GM21381 (cell line): ENCODE measurements at regions not wholly inside any gene's neighbourhood (a gene's known extent, or its start where the extent isn't known, plus 50 kb on each side); places are given as distances from the start of the nearest gene placed in this dataset.

Source experiments
- ATAC-seq: cut with Tn5 transposase; IDR thresholded peaks from one replicate; pipeline ENCODE4 v1.9.1; 2021; ENCODE audit warnings: mild to moderate bottlenecking, moderate library complexity; ENCODE audit not compliant: unreplicated experiment

DNA sequence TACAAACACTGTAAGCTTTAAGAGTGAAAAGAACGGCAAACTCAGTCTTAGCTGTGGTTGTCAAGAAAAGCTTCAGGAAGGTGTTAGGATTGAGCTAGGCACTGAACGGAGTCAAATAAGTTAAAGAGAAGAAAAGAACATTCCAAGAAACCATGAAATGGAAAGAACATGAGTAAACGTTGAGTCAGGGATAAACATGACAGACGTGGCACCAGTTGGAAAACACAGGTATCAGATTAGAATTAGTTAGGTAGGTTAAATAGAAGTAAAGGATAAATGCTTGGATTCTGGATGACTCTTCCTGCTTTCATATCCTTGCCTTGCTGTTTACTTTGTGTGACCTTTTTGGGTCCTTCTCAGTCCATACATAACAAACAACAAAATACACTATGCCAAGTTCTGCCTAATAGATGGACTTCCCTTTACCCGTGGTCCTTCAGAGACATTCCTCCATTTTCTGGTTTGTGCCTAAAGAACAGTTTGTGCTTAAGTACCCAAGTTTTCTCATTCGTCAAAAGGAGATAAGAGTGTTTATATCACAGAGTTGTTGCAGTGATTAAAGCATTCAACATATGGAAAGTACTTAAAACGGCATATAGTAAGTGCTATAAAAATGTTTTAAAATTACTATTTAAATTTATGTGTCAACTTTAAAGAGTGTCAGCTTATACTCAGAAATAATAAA is 446.9 kb downstream of the TMA16 start:
- no peak for ATAC-seq

GRCh38 chr4:163948920-163949455 is 454.5 kb downstream of the TMA16 start:
- ATAC-seq, result no peak

GRCh38 chr4:163949976-163950601 is 455.6 kb downstream of the TMA16 start:
- ATAC-seq, result no peak

GRCh38 chr4:163955288-163955687 is 460.8 kb downstream of the TMA16 start:
- ATAC-seq, result no peak

GRCh38 chr4:163958751-163959150 is 464.3 kb downstream of the TMA16 start:
- ATAC-seq, result no peak

DNA sequence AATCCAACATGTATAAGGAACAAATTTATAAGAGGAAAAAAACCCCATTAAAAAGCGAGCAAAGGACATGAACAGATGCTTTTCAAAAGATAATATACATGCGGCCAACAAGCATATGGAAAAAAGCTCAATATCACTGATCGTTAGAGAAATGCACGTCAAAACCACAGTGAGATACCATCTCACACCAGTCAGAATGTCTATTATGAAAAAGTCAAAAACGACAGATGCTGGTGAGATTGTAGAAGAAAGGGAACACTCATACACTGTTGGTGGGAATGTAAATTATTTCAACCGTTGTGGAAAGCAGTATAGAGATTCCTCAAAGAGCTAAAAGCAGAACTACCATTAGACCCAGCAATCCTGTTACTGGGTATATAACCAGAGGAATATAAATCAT is 465.4 kb downstream of the TMA16 start:
- ATAC-seq, result no peak

DNA sequence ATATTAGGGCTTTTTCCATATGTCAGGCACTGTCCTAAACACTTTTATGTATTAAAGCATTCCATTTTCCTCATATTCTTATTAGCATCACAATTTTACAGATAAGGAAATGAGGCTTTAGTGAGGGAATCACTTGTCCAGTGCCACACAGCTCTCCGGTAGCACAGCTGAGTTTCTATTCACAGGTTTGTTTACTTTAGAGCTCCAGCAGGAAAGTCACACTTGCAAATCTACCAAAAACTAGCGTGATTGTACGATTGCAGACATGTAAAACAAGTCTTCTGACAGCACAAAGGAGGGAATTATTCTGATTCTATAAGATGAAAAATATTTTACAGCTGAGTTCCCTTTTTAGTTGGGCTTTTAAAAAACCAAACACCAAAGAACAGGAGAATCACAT is 472.1 kb downstream of the TMA16 start:
- no peak for ATAC-seq

DNA sequence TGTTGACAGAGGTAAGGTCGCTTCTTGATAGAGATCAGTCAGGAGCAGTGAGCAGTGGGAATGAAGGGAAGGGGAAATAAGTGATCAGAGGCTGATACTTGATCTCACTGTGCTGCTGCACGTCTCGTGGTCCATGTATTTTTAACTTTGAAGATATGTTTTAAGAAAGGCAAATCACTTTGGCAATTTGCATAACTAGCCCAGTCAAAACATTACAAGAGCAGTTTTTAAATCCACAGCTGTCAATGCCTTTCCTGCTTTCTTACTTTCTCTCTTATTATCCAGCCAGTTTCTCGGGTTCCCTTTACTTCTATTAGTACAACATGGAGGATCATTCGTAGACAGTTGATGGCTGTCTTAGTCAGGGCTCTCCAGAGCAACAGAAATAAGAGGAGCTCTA is 472.8 kb downstream of the TMA16 start:
- ATAC-seq, result peak; percentile 52

- no peak for ATAC-seq
Measured at GRCh38 chr4:163967710-163968109, 473.2 kb downstream of the TMA16 start.

GRCh38 chr4:163969291-163969690 is 474.8 kb downstream of the TMA16 start:
- ATAC-seq, result no peak

- no peak for ATAC-seq
Measured at GRCh38 chr4:163976588-163976987, 482.1 kb downstream of the TMA16 start.

GRCh38 chr4:163988391-163988790 is 493.9 kb downstream of the TMA16 start:
- no peak for ATAC-seq

GRCh38 chr4:163988865-163989264 is 494.4 kb downstream of the TMA16 start:
- ATAC-seq, result no peak

DNA sequence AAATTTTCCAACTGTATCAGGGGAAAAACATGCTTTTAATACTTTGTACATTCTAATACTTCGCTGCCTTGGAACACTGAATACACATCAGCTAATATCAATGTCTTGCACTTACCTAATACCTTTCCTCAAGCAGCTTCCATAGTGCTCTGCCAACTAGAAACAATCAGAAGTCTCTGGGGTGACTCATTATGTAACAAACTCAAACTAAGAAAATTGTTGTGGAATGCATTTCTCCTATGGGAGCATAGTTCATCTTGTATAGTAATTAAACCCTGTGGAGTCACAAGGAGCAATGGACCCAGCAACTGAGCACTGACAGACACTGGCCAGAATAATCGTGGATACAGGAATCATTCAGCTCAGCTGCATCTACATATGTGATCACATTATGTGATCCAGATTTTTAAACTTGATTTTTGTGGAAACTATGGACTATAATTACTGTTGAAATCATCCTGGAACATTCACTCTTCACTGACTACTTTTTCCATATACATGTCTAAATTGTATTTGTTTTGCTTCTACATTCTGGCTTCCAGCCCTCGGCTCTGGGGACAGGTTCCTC is 496.9 kb downstream of the TMA16 start:
- no peak for ATAC-seq

- ATAC-seq, result no peak
Measured at GRCh38 chr4:164009435-164009834, 514.9 kb downstream of the TMA16 start.

DNA sequence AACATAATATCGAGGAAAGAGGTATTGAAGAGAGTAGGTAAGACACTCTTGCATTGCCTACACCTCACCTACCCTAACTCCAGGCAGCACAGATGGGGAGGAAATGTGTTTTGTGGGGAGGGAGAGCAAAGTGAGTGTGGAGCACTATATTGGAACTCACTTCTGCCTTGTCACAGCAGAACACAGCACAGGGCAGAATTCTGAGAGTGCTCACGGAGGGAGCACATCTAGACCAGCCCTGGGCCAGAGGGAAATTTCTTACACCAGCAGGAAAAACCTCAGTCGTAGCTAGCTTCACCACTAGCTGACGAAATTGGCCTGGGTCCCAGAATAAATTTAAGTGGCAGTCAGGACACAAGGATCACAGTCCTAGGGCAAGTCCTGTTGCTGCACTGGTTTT is 517.3 kb downstream of the TMA16 start:
- no peak for ATAC-seq

DNA sequence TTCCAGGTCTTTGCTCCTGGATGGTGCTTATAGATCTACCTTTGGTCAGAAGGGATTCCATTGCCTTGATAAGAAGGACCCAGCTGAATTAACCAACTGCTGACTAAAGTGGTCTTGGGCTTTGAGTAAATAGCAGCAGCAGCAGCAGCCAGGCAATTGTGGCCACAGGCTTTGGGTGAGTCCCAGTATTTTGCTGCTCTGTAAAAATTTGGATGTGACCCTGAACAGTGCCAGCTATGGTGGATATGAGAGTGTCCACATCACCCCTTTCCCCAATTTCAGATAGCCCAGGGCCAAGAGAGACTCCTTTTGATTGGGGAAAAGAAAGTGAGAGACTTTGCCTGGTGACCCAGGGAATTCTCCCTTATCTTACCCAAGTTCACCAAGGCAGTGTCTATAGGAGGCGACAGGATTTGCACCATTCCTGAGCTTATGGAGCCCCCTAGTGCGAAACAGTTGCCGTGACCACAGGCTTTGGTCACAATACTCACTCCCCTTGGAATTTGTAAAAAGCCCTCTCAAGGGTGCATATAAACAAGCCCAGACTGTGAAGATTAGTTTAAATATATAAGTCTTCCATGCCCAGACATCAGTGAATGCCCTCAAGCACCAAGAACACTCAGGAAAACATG is 518.0 kb downstream of the TMA16 start:
- peak; percentile 69 for ATAC-seq

DNA sequence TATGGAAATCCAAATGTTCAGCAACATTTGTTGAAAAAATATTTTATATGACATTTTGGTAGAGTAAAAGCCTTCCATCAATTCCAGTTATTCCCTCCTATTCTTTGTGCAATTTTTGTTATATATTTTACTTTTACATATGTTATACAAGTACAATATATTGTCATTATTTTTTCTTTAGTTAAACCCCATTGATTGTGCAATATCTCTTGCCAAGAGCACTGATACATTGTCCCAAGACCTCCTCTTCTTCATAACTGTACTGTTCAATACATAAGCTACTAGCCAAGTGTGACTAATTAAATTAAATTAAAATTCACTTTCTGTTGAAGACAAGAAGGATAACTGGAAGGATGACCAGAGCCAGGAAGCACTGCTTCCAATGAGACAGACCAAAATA is 527.5 kb downstream of the TMA16 start:
- ATAC-seq, result no peak

- ATAC-seq, result no peak
Measured at GRCh38 chr4:164023214-164023613, 528.7 kb downstream of the TMA16 start.

DNA sequence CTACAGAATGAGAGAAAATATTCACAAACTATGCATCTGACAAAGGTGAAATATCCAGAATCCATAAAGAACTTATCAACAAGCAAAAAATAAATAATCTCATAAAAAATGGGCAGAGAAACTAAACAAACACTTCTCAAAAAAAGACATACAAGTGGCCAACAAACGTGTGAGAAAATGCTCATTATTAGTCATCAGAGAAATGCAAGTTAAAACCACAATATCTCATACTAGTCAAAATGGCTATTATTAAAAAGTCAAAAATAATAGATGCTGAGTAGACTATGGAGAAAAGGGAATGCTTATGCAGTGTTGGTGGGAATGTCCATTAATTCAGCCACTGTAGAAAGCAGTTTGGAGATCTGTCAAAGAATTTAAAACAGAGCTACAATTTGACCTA is 533.3 kb downstream of the TMA16 start:
- no peak for ATAC-seq

- ATAC-seq, result no peak
Measured at GRCh38 chr4:164039482-164039881, 545.0 kb downstream of the TMA16 start.
